Loucy (cell line): ENCODE measurements at regions not wholly inside any gene's neighbourhood (a gene's known extent, or its start where the extent isn't known, plus 50 kb on each side); places are given as distances from the start of the nearest gene placed in this dataset.

ENCODE experiments used
- EZH2phosphoT487 ChIP-seq: fragments of 200-600 bp; IDR thresholded peaks from 2 replicates; pipeline ENCODE4 v1.6.1; 2018; ENCODE audit warnings: antibody characterized with exemption, mild to moderate bottlenecking, moderate library complexity, borderline replicate concordance
- TF ChIP-seq, protein P1 (sequence below): fragments of 200-600 bp; sonication (generic); conservative IDR thresholded peaks from 2 replicates; pipeline ENCODE4 v1.5.1; 2014; ENCODE audit warnings: mild to moderate bottlenecking, antibody characterized with exemption, low read length

DNA sequence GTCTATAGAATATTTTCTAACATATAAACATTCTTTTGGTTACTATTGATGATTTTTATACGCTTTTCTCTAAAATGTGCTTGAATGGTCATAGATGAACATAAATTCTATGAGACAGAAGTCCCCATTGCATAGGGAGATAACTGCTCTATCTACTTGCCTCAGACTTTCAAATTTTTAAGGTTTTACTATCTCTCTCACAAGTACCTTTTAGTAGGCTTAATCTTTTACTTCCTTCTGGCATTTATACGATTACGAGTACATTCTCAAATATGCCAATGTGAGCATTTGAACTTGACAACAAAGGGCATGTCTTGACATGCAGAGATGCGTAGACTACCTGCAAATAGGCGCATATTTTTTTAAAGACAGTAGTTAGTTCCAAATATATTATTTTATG is 935.9 kb upstream of the LRATD1 start:
- TF ChIP-seq, protein P1, sequence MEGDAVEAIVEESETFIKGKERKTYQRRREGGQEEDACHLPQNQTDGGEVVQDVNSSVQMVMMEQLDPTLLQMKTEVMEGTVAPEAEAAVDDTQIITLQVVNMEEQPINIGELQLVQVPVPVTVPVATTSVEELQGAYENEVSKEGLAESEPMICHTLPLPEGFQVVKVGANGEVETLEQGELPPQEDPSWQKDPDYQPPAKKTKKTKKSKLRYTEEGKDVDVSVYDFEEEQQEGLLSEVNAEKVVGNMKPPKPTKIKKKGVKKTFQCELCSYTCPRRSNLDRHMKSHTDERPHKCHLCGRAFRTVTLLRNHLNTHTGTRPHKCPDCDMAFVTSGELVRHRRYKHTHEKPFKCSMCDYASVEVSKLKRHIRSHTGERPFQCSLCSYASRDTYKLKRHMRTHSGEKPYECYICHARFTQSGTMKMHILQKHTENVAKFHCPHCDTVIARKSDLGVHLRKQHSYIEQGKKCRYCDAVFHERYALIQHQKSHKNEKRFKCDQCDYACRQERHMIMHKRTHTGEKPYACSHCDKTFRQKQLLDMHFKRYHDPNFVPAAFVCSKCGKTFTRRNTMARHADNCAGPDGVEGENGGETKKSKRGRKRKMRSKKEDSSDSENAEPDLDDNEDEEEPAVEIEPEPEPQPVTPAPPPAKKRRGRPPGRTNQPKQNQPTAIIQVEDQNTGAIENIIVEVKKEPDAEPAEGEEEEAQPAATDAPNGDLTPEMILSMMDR: no peak
- TF ChIP-seq EZH2phosphoT487: no peak
